Kidney glomerular epithelial cell (primary cell): ENCODE measurements at regions not wholly inside any gene's neighbourhood (a gene's known extent, or its start where the extent isn't known, plus 50 kb on each side); places are given as distances from the start of the nearest gene placed in this dataset.
"Not testable (repeated sequence)": the region's sequence is repeated elsewhere in the genome, so short reads cannot be mapped to it uniquely, and the experiment has no call there.

Experiments used
- DNase-seq: peaks from one replicate; lab custom pipeline; 2025; lab: John Stamatoyannopoulos, UW

DNA sequence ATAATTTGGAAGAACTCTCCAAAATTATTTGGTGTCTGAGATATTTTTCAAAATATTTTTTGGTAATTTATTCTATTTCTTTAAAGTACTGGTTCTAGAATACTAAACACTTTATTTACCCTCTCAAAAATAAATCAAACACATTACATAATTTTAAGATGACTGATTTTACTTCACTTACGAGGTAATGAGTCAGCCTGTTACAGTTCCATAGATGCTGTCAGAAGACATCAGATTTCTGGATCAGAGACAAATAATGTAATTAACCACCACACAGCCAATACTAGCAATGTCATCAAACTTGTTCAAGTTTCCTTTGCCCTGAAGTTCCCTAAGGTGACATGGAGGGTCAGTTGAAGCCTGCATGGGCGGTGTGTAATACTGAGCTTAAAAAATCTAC is 106.1 kb upstream of the CDH9 start:
- no peak for DNase-seq

DNA sequence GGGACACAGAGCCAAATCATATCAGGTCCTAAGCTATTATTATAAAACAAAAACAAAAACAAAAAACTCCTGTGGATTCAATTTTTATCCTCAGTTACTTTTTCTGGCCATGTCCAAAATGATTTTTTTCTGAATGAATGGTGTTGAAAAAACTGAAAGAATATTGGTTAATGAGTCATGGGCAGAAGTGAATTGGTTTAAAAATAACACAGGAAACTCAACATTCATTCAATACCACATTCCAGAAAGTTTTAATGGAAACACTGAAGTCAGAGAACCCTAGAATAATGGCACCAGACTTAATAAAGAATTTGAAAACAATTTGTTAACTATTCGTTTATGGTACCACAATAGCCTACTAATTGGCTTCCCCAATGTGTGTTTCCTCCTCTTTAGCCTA is 102.4 kb upstream of the CDH9 start:
- DNase-seq = no peak

DNA sequence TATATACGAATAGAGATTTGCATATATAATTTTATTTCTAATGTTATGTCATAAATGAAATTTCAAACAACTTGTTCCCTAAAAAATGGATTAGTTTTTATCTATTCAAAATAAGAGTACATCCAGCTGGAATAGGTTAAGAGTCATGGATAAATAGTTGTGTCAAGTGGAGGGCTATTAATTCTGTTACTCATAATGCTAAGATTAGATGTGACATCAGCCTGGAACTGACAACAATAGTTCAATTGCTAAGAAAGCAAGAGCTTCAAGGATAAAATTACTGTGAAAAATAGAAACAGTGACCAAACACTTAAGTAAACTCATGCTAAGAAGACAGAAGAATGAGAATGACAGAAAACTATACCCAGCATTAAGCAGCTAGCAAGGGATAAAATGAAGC is 92.2 kb upstream of the CDH9 start:
- DNase-seq = peak; percentile 14

DNA sequence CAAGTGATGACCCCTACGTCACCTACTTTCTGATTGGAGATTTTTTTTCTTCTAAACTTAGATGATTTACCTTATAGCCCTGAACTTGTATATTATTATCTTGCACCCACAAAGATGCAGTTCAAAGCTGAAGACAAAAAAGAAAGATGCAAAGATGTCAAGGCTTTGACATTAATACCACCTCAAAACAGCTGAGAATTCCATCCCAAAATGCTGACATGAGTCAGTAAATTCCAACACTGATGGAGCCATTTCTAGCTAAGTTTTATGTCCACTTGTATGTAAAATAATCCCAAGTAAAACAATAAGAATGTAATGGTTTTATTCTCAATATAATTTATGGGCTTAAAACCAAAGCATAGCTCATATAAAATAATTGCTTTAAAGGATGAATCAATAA is 91.5 kb upstream of the CDH9 start:
- no peak for DNase-seq

DNA sequence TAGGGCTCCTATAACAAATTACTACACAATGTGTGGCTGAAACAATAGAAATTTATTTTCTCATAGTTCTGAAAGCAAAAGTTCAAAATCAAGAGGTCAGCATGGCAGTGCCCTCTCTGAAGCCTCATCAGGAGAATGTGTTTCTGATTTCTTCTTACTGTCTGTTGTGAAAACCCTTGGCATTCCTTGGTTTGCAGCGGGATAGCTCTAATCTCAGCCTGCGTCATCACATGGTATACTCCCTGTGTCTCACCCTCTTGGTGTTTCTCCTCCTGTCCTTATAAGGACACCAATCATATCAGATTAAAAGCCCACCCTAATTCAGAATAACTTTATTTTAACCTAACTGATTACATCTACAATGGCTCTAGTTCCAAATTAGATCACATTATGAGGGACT is 87.5 kb upstream of the CDH9 start:
- no peak for DNase-seq

DNA sequence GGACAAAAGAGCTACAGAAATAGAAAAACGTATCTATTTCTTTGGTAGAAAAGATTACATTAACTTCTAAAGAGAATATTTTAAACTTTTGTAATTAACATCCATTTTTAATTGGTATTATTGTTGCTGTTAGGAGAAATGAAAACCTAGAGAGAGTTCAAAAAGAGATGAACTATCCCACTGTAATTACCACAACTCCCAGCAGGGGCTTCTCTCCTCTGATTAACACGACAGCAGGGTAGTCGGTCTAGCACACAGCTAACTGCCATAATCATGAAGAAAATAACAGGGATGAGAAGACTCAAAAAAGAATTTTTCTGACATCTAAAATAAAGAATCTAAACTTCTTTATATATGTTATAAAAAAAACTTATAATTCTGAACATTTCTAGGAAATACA is 86.2 kb upstream of the CDH9 start:
- DNase-seq = peak; percentile 16

DNA sequence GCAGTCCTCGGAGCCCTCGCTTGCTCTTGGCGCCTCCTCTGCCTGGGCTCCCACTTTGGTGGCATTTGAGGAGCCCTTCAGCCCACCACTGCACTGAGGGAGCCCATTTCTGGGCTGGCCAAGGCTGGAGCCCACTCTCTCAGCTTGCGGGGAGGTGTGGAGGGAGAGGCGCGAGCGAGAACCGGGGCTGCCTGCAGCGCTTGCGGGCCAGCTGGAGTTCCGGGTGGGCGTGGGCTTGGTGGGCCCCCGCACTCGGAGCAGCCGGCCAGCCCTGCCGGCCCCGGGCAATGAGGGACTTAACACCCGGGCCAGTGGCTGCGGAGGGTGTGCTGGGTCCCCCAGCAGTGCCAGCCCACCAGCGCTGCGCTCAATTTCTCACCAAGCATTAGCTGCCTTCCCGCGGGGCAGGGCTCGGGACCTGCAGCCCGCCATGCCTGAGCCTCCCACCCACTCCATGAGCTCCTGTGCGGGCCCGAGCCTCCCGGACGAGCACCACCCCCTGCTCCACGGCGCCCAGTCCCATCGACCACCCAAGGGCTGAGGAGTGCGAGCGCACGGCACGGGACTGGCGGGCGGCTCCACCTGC is 81.4 kb upstream of the CDH9 start:
- not testable (repeated sequence) for DNase-seq

DNA sequence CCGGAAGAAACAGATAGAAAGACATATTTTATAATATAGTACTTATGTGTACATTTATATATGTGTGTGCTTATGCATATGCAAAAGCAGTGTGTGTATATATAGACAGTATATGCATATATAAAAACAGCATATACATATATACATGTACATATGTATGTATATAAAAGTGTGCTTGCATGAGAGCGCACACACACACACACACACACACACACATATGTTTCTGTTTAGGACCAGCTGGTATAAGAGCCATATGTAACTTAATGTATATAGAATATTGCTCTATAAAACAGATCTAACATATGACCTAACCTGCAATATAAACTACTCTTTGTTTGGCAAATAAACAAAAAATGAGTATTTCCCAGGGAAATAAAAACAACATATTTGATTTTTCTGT is 65.1 kb upstream of the CDH9 start:
- no peak for DNase-seq

DNA sequence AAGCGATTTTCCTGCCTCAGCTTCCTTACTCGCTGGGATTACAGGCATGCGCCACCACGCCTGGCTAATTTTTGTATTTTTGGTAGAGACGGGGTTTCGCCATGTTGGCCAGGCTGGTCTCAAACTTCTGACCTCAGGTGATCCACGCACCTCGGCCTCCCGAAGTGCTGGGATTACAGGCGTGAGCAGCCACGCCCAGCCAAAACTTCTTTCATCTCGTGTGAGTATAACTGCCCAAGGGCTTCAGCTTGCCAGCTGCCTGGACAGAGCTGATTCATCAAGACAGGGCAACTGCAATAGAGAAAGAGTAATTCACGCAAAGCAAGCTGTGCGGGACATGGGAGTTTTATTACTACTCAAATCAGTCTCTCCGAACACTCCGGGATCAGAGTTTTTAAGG is 57.4 kb upstream of the CDH9 start:
- not testable (repeated sequence) for DNase-seq

DNA sequence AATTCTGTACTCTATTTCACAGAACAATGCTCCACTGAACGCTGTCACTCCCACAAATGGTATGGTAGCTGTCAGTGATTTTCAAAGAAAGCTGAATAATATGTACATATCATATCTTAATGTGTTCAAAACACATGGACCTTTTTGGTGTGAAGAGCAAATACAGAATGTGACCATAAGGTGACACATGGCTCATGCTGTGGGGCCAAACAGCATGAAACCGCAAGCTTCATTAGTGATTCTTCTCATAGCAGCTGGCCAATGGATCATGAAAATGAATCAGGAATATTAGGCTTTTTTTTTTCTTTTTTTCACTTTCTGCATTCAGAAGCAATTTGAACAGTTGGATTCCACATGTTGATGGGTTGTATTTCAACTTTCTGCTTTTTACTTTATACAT is 54.9 kb upstream of the CDH9 start:
- peak; percentile 14 for DNase-seq

DNA sequence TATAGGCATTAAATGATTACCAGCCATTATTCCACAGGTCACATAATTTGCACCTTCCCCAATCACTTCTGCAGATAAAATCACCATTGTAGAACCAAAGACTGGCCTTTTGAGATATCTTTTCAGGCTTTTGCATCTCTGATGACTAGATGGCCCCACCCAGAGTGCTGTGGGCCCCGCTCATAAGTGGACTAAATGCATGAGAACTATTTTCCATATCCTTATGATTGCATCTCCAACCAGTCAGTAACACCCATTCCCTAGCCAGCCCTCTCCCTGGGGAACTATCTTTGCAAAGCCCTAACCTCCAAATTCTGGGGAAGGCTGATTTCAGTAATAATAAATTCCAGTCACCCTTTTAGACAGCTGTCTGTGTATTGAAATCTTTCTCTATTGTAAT is 53.5 kb upstream of the CDH9 start:
- DNase-seq = no peak

DNA sequence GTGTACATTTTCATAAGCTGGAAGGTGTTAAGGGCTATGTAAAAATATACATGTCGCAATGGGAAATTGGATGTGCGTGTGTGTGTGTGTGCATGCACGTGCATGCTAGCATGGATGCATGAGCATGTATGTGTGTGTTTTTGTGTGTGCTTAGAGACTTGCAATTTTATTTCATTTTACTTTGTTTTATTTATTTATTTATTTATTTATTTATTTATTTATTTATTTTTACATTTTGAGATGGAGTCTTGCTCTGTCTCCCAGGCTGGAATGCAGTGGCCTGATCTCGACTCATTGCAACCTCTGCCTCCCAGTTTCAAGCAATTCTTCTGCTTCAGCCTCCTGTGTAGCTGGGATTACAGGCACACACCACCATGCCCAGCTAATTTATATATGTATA is 50.4 kb upstream of the CDH9 start:
- not testable (repeated sequence) for DNase-seq
